Left ventricle myocardium inferior (tissue), 1 donor: ENCODE measurements at regions not wholly inside any gene's neighbourhood (a gene's known extent, or its start where the extent isn't known, plus 50 kb on each side); places are given as distances from the start of the nearest gene placed in this dataset.

Source experiments
- DNase-seq: peaks from one replicate; pipeline ENCODE4 v3.0.0-alpha.2; 2020
- H3K27ac ChIP-seq: fragments of 200-600 bp; replicated peaks from 2 replicates; pipeline ENCODE4 v1.8.0; 2021
- H3K27me3 ChIP-seq: fragments of 200-600 bp; 2 replicates; pipeline ENCODE4 v1.8.0; 2021; ENCODE audit warnings: low read depth
- H3K36me3 ChIP-seq: fragments of 200-600 bp; 2 replicates; pipeline ENCODE4 v1.8.0; 2021
- H3K4me1 ChIP-seq: fragments of 200-600 bp; 2 replicates; pipeline ENCODE4 v1.8.0; 2021
- H3K4me3 ChIP-seq: fragments of 200-600 bp; 2 replicates; pipeline ENCODE4 v1.8.0; 2021; ENCODE audit warnings: mild to moderate bottlenecking, moderate library complexity
- H3K9me3 ChIP-seq: fragments of 200-600 bp; replicated peaks from 2 replicates; pipeline ENCODE4 v1.8.0; 2021
- intact Hi-C: fragments of 100-400 bp; cut with micrococcal nuclease; formaldehyde crosslinking; loops from one replicate; pipeline ENCODE4 v1.11.0; 2022
- TF ChIP-seq, protein P1 (sequence below): fragments of 200-600 bp; IDR thresholded peaks from 2 replicates; pipeline ENCODE4 v1.8.0; 2021; ENCODE audit warnings: antibody characterized with exemption, mild to moderate bottlenecking, borderline replicate concordance
- donor health status: DM: no; HTN: yes; CAD: no; lungs with severe emphysema.

- H3K4me3 ChIP-seq = no peak overlapping the region
- no peaks in the 10 kb centered on the region for H3K36me3 ChIP-seq
- H3K27me3 ChIP-seq = no peaks in the 10 kb centered on the region
- peaks cover 17% of the 10 kb centered on the region for H3K4me1 ChIP-seq
- H3K27ac ChIP-seq = no peak overlapping the region
- no peaks in the 10 kb centered on the region for H3K9me3 ChIP-seq
- no peak for DNase-seq
- TF ChIP-seq, protein P1, sequence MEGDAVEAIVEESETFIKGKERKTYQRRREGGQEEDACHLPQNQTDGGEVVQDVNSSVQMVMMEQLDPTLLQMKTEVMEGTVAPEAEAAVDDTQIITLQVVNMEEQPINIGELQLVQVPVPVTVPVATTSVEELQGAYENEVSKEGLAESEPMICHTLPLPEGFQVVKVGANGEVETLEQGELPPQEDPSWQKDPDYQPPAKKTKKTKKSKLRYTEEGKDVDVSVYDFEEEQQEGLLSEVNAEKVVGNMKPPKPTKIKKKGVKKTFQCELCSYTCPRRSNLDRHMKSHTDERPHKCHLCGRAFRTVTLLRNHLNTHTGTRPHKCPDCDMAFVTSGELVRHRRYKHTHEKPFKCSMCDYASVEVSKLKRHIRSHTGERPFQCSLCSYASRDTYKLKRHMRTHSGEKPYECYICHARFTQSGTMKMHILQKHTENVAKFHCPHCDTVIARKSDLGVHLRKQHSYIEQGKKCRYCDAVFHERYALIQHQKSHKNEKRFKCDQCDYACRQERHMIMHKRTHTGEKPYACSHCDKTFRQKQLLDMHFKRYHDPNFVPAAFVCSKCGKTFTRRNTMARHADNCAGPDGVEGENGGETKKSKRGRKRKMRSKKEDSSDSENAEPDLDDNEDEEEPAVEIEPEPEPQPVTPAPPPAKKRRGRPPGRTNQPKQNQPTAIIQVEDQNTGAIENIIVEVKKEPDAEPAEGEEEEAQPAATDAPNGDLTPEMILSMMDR = no peak
- intact Hi-C loops = no loop called here
Measured at GRCh38 chr15:38863381-38863780, 298.8 kb upstream of the RASGRP1 start.

- TF ChIP-seq, protein P1 = no peak
- peak overlapping the region; percentile 2 for H3K27ac ChIP-seq
- intact Hi-C loops = no loop called here
Measured at GRCh38 chr15:38864122-38864521, 299.5 kb upstream of the RASGRP1 start.

GRCh38 chr15:38864827-38865581 lies 300.4 kb upstream of the RASGRP1 start:
- peaks cover 17% of the 10 kb centered on the region for H3K4me1 ChIP-seq
- H3K4me3 ChIP-seq = no peak overlapping the region
- intact Hi-C loops = no loop called here
- no peaks in the 10 kb centered on the region for H3K9me3 ChIP-seq
- no peaks in the 10 kb centered on the region for H3K36me3 ChIP-seq
- TF ChIP-seq, protein P1 = no peak
- peak; percentile 21 for DNase-seq
- peak overlapping the region; percentile 62 for H3K27ac ChIP-seq
- no peaks in the 10 kb centered on the region for H3K27me3 ChIP-seq

More at GRCh38 chr15:38864122-38864521, 299.5 kb upstream of the RASGRP1 start:
- H3K4me3 ChIP-seq = no peak overlapping the region
- no peaks in the 10 kb centered on the region for H3K9me3 ChIP-seq
- H3K27me3 ChIP-seq = no peaks in the 10 kb centered on the region
- H3K4me1 ChIP-seq = peaks cover 17% of the 10 kb centered on the region
- H3K36me3 ChIP-seq = no peaks in the 10 kb centered on the region
- DNase-seq = no peak

DNA sequence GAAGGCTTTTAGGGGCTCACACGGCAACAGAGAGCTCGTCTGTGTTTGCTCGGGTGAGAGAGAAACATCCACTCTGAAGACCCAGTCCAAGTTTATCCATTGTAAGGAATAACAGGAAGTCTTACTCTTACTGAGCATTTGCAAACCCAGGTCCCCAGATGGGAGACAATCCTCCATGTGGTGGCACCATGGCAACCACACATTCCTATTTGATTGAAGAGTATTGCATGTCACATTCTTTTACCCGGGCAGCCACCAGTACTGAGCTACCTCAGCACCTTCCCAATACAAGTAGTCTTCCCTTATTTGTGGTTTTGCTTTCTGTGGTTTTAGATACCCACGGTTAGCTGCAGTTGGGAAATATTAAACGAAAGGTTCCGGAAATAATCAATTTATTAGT lies 302.9 kb upstream of the RASGRP1 start:
- H3K27me3 ChIP-seq = no peaks in the 10 kb centered on the region
- H3K27ac ChIP-seq = no peak overlapping the region
- no peak overlapping the region for H3K4me3 ChIP-seq
- no peaks in the 10 kb centered on the region for H3K36me3 ChIP-seq
- peaks cover 17% of the 10 kb centered on the region for H3K4me1 ChIP-seq
- no peak for DNase-seq
- no peaks in the 10 kb centered on the region for H3K9me3 ChIP-seq
- TF ChIP-seq, protein P1 = no peak
- intact Hi-C loops = no loop called here

DNA sequence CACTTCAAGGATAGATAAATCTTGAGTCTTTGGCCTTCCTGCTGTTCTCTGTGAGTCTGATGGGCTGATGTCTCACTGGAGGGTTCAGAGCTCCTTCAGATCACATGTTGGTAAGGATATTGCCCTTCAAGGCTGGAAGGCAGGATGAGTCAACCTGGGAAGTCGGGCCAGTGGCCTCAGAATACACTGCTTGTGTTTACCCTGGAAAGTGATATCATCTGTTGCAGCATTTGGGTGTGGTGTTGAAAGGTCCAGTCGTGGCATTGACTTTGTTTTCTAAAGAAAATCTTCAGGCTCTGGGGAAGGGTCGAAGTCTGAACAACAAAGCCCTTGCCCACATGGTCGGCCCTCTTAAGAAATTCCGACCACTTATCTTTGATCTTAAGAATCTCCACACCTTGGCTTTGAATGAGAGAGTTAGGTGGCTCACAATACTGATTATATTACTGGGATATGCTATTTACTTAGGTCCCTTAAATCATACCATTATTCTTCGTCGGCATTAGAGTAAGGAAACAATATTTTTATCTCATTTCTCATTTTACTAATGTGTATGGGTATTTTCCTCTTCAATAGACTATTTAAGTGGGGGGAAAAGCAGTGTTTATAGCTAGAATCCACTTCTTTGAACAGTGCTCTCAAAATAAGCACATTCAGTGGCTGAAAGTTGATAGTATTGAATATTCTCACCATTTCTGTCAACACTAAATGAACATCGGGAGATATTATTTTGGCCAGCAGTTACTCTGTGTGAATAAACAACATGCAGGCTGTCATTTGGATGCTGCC lies 303.9 kb upstream of the RASGRP1 start:
- Histone ChIP-seq H3K36me3 (no peaks in the 10 kb centered on the region), H3K27me3 (no peaks in the 10 kb centered on the region), H3K27ac (no peak overlapping the region), H3K9me3 (no peaks in the 10 kb centered on the region), H3K4me3 (no peak overlapping the region), H3K4me1 (peaks cover 17% of the 10 kb centered on the region)
- TF ChIP-seq, protein P1 = no peak
- no peak for DNase-seq
- intact Hi-C loops = no loop called here
